GM20000 (cell line): ENCODE measurements at regions not wholly inside any gene's neighbourhood (a gene's known extent, or its start where the extent isn't known, plus 50 kb on each side); places are given as distances from the start of the nearest gene placed in this dataset.

Source experiments
- DNase-seq: peaks from one replicate; pipeline ENCODE4 v3.0.0; 2012; ENCODE audit warnings: low spot score
- CTCF ChIP-seq: IDR thresholded peaks from 2 replicates; pipeline ENCODE4 v1.5.1; 2012; ENCODE audit warnings: mild to moderate bottlenecking, control low read depth; ENCODE audit errors: extremely low read depth, missing control alignments

DNA sequence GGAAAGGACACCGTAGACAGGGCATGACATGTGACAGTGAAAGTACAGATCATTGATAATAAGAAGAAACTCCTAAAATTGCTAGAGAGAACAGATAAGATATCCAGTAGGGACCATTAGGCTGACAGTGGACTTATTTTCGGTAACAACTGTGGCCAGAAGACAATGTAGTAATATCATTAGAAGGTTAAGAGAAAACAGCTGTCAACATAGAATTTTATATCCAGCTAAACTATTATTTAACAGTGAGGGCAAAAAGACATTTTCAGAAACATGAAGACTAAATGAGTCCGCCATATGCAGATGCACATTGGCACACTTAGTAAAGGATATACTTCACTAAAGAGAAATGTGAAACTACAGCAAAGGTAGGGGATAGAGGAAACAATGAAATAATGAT is 95.4 kb upstream of the GUCA2B start:
- DNase-seq = no peak
- no peak for TF ChIP-seq CTCF

DNA sequence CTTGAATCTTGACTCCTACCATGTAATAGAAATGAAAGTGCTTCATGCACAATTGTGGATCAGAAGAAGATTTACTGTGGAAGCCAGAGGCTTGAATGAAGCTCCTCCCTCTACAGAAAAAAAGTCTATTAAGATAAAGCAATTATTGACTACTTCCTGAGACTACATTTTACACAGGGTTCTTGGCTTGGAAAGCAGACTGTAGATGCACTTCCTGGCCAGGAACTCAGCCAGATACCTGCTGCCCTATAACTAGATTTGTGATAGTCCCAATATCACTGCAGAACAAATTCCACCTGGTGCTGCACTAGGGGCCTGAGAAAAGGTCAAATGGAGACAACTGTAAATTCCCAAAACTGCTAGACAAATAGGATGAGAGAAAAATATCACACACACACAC is 96.8 kb upstream of the GUCA2B start:
- no peak for TF ChIP-seq CTCF

GRCh38 chr1:42055061-42055460 is 98.1 kb upstream of the GUCA2B start:
- no peak for TF ChIP-seq CTCF
- DNase-seq = no peak

More for the DNA sequence above, 96.8 kb upstream of the GUCA2B start:
- DNase-seq = no peak

DNA sequence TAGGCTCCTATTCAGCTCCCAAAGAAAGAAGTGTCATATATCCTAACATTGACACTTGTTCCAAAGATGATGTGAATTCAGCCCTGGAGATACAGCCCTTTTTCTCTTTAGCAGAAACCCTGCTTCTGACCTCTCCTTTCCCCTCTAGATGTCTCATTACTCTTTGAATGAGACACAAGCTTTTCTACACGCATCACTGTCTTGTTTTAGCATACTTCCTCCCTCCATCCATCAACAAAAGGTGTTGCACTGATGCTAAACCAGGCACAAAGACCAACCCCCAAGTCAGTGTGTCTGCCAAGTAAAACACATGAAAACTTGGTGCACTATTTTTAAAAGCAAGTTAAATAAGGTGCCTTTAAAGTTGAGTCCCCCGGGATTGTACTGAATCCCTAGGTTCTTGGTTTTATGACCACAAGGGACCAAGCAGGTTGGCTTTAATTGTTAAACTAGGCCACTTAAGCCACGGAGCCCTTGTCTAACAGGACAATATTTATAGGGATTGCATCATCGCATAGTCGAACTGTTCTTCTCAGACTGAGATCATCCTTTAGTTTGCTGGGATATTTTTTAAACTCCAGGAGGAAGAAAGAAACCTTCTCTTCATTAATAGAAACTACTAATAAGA is 101.0 kb upstream of the GUCA2B start:
- no peak for TF ChIP-seq CTCF
- DNase-seq = no peak

DNA sequence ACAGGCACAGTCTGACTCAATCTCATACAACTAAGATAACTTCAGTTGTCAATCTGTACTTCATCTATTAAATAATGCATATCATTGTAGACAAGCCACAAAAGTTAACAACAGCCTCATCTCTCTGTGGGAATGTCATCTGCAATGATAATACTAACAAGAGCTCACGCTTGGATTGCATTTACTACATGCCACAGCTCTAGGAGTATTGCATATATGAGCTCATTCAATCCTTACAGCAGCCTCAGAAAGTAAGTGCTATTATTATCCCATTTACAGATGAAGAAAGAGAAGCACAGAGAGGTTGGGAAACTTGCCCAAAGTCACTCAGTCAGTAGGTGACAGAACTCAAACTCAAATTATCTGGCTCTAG is 105.7 kb upstream of the GUCA2B start:
- no peak for DNase-seq
- TF ChIP-seq CTCF = no peak

DNA sequence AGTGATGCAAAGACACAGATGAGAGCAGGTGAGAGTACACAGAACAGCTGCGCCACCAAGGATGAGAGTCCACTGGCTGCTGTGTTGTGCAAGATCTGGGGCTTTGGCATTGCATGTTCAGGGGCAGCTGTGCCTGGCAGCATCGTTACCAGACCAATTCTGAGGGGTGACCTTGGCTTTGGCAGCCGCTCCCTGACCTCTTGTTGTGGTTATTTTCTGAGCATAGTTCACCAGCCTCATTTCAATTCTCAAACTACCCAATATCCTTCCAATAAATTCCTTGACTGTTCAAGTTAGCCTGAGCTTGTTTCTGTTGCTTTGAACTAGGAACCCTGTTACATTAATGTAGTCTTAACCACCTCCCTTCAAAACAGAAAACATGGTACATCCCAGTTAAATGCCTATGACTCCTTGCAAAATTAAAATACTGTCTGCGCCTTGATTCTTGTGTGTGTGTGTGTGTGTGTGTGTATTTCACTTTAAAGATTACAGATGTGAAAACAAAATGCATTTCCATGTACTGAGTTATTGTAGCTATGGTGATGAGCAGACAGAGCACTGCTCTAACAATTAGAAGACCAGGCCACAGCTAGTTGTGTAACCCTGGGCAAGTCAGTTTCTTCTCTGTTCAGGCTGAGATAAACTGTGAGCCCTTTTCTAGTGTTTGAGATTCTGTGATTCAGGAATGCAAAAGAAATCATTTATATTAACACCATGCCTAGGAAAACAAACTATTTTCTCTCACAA is 106.3 kb upstream of the GUCA2B start:
- no peak for DNase-seq
- no peak for TF ChIP-seq CTCF

DNA sequence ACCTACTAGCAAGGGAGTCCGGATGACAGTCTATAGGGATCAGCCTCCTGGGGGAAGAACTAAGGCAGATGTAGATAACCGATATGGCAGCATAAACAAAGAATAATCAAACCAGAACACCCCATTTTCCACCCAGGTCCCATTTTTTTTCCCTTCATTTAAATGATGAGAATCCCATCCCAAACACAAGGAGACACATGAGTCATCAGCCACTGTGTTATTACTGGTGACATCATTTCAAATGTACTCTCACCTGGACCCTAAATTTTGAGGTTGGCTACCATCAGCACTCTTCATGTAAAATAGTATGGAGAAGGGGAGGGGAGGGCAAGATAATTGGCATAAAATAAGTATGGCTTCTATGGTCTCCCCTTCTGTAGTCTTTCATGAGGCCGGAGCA is 108.9 kb upstream of the GUCA2B start:
- TF ChIP-seq CTCF = no peak
- DNase-seq = no peak
